Mesenchymal stem cell (in vitro differentiated cells and primary cell): ENCODE measurements at regions not wholly inside any gene's neighbourhood (a gene's known extent, or its start where the extent isn't known, plus 50 kb on each side); places are given as distances from the start of the nearest gene placed in this dataset.
A peak's percentile ranks its signal among the peaks of the same experiment; 100 is the strongest.

Source experiments
- DNase-seq: peaks from one replicate; pipeline ENCODE4 v3.0.0-alpha.2; 2013
- H2AFZ ChIP-seq: one replicate; pipeline ENCODE4 v1.6.1; 2013; ENCODE audit warnings: low read depth, mild to moderate bottlenecking, control low read depth, inconsistent platforms, low read length, moderate library complexity
- H2AK5ac ChIP-seq: 2 replicates; pipeline ENCODE4 v1.6.1; 2013; ENCODE audit warnings: low read length, moderate library complexity, mild to moderate bottlenecking, inconsistent platforms; ENCODE audit not compliant: severe bottlenecking
- H2BK120ac ChIP-seq: one replicate; pipeline ENCODE4 v1.6.1; 2013; ENCODE audit warnings: low read depth, mild to moderate bottlenecking, inconsistent platforms, low read length, moderate library complexity
- H2BK12ac ChIP-seq, 2 experiments: one replicate each; pipeline ENCODE4 v1.6.1; 2013; ENCODE audit warnings: inconsistent platforms in 2 of 2, low read length in 2 of 2, mild to moderate bottlenecking in 2 of 2, moderate library complexity in 2 of 2, control low read depth in 1 of 2
- H2BK15ac ChIP-seq: one replicate; pipeline ENCODE4 v1.6.1; 2013; ENCODE audit warnings: mild to moderate bottlenecking, low read depth, inconsistent platforms; ENCODE audit not compliant: poor library complexity, severe bottlenecking
- H2BK5ac ChIP-seq: 2 replicates; pipeline ENCODE4 v1.6.1; 2013; ENCODE audit warnings: low read depth, mild to moderate bottlenecking, low read length, control low read depth, inconsistent platforms; ENCODE audit not compliant: poor library complexity, severe bottlenecking
- H3K14ac ChIP-seq, 2 experiments: one replicate each; pipeline ENCODE4 v1.6.1; 2013; ENCODE audit warnings: inconsistent platforms in 2 of 2, low read length in 2 of 2, control low read depth in 1 of 2, mild to moderate bottlenecking in 1 of 2, moderate library complexity in 1 of 2
- H3K18ac ChIP-seq, 2 experiments: one replicate each; pipeline ENCODE4 v1.6.1; 2013; ENCODE audit warnings: inconsistent platforms in 2 of 2, low read length in 2 of 2, control low read depth in 1 of 2, low read depth in 1 of 2, mild to moderate bottlenecking in 1 of 2
- H3K23ac ChIP-seq, 2 experiments: one replicate each; pipeline ENCODE4 v1.6.1; 2013; ENCODE audit warnings: inconsistent platforms in 2 of 2, low read length in 2 of 2, mild to moderate bottlenecking in 2 of 2, moderate library complexity in 2 of 2, control low read depth in 1 of 2
- H3K27ac ChIP-seq: 2 replicates; pipeline ENCODE4 v1.5.1; 2013; ENCODE audit warnings: mild to moderate bottlenecking, moderate library complexity, low read length, control low read depth, inconsistent platforms; ENCODE audit not compliant: poor library complexity, severe bottlenecking
- H3K27me3 ChIP-seq, 2 experiments: 2 replicates each; pipeline versions ENCODE4 v1.6.1 to v1.7.0; 2013; ENCODE audit warnings: low read length in 2 of 2, mild to moderate bottlenecking in 2 of 2, moderate library complexity in 2 of 2, control low read depth in 1 of 2, inconsistent platforms in 1 of 2; ENCODE audit not compliant: control insufficient read depth in 1 of 2, insufficient read depth in 1 of 2
- H3K36me3 ChIP-seq, 2 experiments: 2 replicates each; pipeline versions ENCODE4 v1.6.1 to v1.7.0; 2013; ENCODE audit warnings: low read length in 2 of 2, control low read depth in 1 of 2, inconsistent platforms in 1 of 2, low read depth in 1 of 2, mild to moderate bottlenecking in 1 of 2; ENCODE audit not compliant: insufficient read depth in 2 of 2, control insufficient read depth in 1 of 2
- H3K4ac ChIP-seq, 2 experiments: one replicate each; pipeline ENCODE4 v1.6.1; 2013; ENCODE audit warnings: inconsistent platforms in 2 of 2, low read length in 2 of 2, mild to moderate bottlenecking in 2 of 2, moderate library complexity in 2 of 2, control low read depth in 1 of 2, low read depth in 1 of 2
- H3K4me1 ChIP-seq: 2 replicates; pipeline ENCODE4 v1.6.1; 2013; ENCODE audit warnings: low read depth, low read length, control low read depth; ENCODE audit not compliant: control insufficient read depth, insufficient read depth
- H3K4me2 ChIP-seq: 2 replicates; pipeline ENCODE4 v1.6.1; 2013; ENCODE audit warnings: low read length, mild to moderate bottlenecking, inconsistent platforms; ENCODE audit not compliant: poor library complexity, severe bottlenecking
- H3K4me3 ChIP-seq, 2 experiments: 2 replicates each; pipeline versions ENCODE4 v1.5.1 to v1.7.0; 2013; ENCODE audit warnings: low read length in 2 of 2, mild to moderate bottlenecking in 2 of 2, control low read depth in 1 of 2, low read depth in 1 of 2; ENCODE audit not compliant: insufficient read depth in 1 of 2
- H3K79me1 ChIP-seq: replicated peaks from 2 replicates; pipeline ENCODE4 v1.6.1; 2013; ENCODE audit warnings: mild to moderate bottlenecking, control low read depth, low read length, inconsistent platforms; ENCODE audit not compliant: poor library complexity, severe bottlenecking
- H3K9ac ChIP-seq: 2 replicates; pipeline ENCODE4 v1.7.0; 2013; ENCODE audit warnings: mild to moderate bottlenecking, low read length, moderate library complexity
- H3K9me3 ChIP-seq: 2 replicates; pipeline ENCODE4 v1.7.0; 2013; ENCODE audit warnings: mild to moderate bottlenecking, low read length; ENCODE audit not compliant: control insufficient read depth
- H4K8ac ChIP-seq: one replicate; pipeline ENCODE4 v1.6.1; 2013; ENCODE audit warnings: inconsistent platforms, mild to moderate bottlenecking, low read length, moderate library complexity
- H4K91ac ChIP-seq: one replicate; pipeline ENCODE4 v1.6.1; 2013; ENCODE audit warnings: mild to moderate bottlenecking, low read length, inconsistent platforms
- WGBS: methylation state at CpG from one replicate; pipeline ENCODE4 v1.1.7; 2013; ENCODE audit warnings: mixed read lengths; 5-methylcytosine and 5-hydroxymethylcytosine counted together

DNA sequence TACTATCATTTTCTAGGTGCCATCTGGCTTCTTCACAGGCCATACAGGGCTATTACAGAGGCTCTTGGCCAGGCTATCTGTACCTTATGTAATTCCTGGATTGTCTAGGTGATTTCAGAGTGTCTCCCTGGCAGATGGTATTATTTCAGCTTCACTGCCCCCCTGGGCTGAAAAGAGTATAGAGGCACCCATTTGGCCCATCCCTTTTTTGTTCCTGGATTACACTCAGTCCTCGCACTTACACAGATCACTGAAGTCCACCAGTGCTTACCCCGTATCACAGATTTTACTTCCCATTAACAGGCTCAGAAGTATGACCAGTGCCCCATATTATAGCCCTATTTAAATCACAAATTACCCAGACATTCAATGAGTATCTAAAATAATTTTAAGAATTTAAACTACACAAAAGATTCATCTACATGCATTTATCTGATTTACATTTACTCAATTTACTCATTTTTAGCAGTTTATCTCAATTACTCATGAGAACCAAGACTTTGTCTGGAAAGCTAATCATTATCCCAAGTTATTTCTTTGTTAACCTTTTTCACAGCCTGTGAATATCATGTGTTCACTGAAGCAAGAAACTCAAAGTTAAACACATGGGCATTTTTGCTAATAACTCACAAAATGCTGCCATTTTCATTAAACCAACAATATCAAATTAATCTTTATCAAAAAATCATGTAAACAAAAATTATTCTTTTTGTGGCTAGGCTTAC is 121.0 kb downstream of the PCDH20 start:
- DNase-seq: no peak

GRCh38 chr13:61286148-61286745 is 129.4 kb downstream of the PCDH20 start:
- Histone ChIP-seq H3K4ac (no peak overlapping the region), H3K18ac (no peak overlapping the region), H3K4me1 (no peaks in the 10 kb centered on the region), H2BK5ac (no peak overlapping the region), H3K23ac (no peak overlapping the region), H3K9me3 (no peaks in the 10 kb centered on the region), H2AK5ac (no peak overlapping the region), H3K4me3 (no peak overlapping the region), H2BK120ac (no peak overlapping the region), H3K9ac (no peak overlapping the region), H3K14ac (no peak overlapping the region), H2BK15ac (no peak overlapping the region), H3K36me3 (no peaks in the 10 kb centered on the region), H4K8ac (no peak overlapping the region), H2BK12ac (no peak overlapping the region), H3K4me2 (no peak overlapping the region), H3K79me1 (no peaks in the 10 kb centered on the region), H3K27me3 (no peaks in the 10 kb centered on the region), H3K27ac (no peak overlapping the region), H2AFZ (no peak overlapping the region), H4K91ac (no peak overlapping the region)
- WGBS: 52% methylated on average over 4 of the region's 4 CpGs
- no peak for DNase-seq

More for the DNA sequence above, 121.0 kb downstream of the PCDH20 start:
- Histone ChIP-seq H3K23ac (no peak overlapping the region), H3K14ac (no peak overlapping the region), H4K8ac (no peak overlapping the region), H3K18ac (no peak overlapping the region), H3K9me3 (no peaks in the 10 kb centered on the region), H2BK15ac (no peak overlapping the region), H3K27me3 (no peaks in the 10 kb centered on the region), H3K4me3 (no peak overlapping the region), H3K4me1 (no peaks in the 10 kb centered on the region), H2BK120ac (no peak overlapping the region), H2BK12ac (no peak overlapping the region), H2AFZ (no peak overlapping the region), H2BK5ac (peak overlapping the region; percentile 62), H3K4ac (no peak overlapping the region), H3K27ac (peak overlapping the region; percentile 95), H4K91ac (no peak overlapping the region), H3K9ac (no peak overlapping the region), H3K36me3 (no peaks in the 10 kb centered on the region), H3K4me2 (peak overlapping the region; percentile 52), H2AK5ac (peak overlapping the region; percentile 67), H3K79me1 (no peaks in the 10 kb centered on the region)
- WGBS: 85% methylated on average over 2 of the region's 2 CpGs

GRCh38 chr13:61277586-61278276 is 137.9 kb downstream of the PCDH20 start:
- no peak overlapping the region for H4K8ac ChIP-seq
- DNase-seq: no peak

DNA sequence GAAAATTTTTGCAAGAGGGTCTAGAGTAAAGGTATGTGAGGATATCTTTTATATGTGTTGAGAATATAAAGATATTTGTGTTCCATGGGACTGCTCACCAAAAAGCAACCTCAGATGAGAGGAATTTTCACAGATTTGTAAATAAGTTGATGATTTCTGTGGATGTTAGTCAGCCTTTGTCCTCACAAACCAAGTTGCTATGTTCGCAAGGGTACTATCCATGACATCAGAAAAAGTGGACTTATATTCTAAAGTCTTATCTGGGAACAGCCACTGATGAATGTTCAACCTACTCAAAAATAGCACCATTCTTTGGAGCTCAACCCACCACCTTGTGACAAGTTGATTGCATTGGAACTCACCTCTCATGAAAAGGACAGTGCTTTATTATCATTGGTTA is 138.6 kb downstream of the PCDH20 start:
- Histone ChIP-seq H3K4me2 (no peak overlapping the region), H2AK5ac (peak overlapping the region; percentile 53), H3K79me1 (no peaks in the 10 kb centered on the region), H3K9ac (no peak overlapping the region), H3K4me3 (no peak overlapping the region), H2AFZ (no peak overlapping the region), H3K9me3 (no peaks in the 10 kb centered on the region), H3K23ac (no peak overlapping the region), H2BK5ac (no peak overlapping the region), H3K4ac (no peak overlapping the region), H3K4me1 (no peaks in the 10 kb centered on the region), H2BK12ac (no peak overlapping the region), H4K8ac (no peak overlapping the region), H3K27ac (peak overlapping the region; percentile 61), H3K14ac (no peak overlapping the region), H4K91ac (no peak overlapping the region), H3K36me3 (no peaks in the 10 kb centered on the region), H2BK120ac (no peak overlapping the region), H3K18ac (no peak overlapping the region), H3K27me3 (no peaks in the 10 kb centered on the region), H2BK15ac (no peak overlapping the region)
- WGBS: 100% methylated on average over 1 of the region's 1 CpG
- no peak for DNase-seq

More at GRCh38 chr13:61277586-61278276, 137.9 kb downstream of the PCDH20 start:
- Histone ChIP-seq H3K9ac (no peak overlapping the region), H2BK120ac (no peak overlapping the region), H3K36me3 (no peaks in the 10 kb centered on the region), H3K27ac (peak overlapping the region; percentile 42), H3K4me3 (no peak overlapping the region), H2BK5ac (no peak overlapping the region), H3K4me2 (no peak overlapping the region), H3K27me3 (no peaks in the 10 kb centered on the region), H3K79me1 (no peaks in the 10 kb centered on the region), H3K14ac (no peak overlapping the region), H3K4ac (no peak overlapping the region), H2AK5ac (no peak overlapping the region), H3K4me1 (no peaks in the 10 kb centered on the region), H3K18ac (no peak overlapping the region), H3K9me3 (no peaks in the 10 kb centered on the region), H3K23ac (no peak overlapping the region), H2AFZ (no peak overlapping the region), H4K91ac (no peak overlapping the region), H2BK12ac (no peak overlapping the region), H2BK15ac (no peak overlapping the region)
- WGBS: 94% methylated on average over 2 of the region's 5 CpGs
